ENCODE measurements at regions not wholly inside any gene's neighbourhood (a gene's known extent, or its start where the extent isn't known, plus 50 kb on each side); places are given as distances from the start of the nearest gene placed in this dataset.

DNA sequence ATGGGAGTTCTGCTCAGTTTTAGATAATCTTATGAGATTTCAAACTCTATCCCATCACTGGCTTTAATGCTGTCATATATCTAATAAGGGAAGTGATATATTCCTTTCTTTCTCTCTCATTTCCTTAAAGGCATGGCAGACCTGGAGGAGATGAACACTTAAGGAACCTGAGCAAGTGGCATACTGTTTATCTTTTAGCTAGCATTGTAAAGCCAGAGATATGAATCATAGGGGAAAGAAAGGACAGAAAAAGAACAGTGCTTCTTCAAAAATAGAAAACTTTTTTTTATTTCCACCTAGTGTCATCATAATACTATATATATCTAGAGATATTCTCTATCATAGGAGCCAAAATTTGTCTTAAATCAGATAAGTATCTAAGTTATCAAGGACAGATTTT lies 68.3 kb upstream of the PSMA6 start:
- no peak for DNase-seq
- intact Hi-C loops (cut with micrococcal nuclease), result loop anchor here (10.0 kb wide), 2 partner anchors 549 to 591 kb away; no protein-coding TSS in a partner anchor
- no peak overlapping the region for H3K27ac Mint-ChIP-seq
- H3K27me3 Mint-ChIP-seq (ENCODE audit: low read depth), result no peaks in the 10 kb centered on the region
- peaks cover 6% of the 10 kb centered on the region for H3K36me3 Mint-ChIP-seq (ENCODE audit: low read depth)
- peaks cover 26% of the 10 kb centered on the region for H3K4me1 Mint-ChIP-seq (ENCODE audit: low read depth)
- no peak overlapping the region for H3K4me3 Mint-ChIP-seq
- H3K9me3 Mint-ChIP-seq, result no peaks in the 10 kb centered on the region
- CTCF ChIA-PET, result interaction anchor here (0.6 to 3.8 kb wide), 5 partner anchors 9 to 234 kb away, joined by 4 to 18 read pairs (median 6); no protein-coding TSS in a partner anchor

DNA sequence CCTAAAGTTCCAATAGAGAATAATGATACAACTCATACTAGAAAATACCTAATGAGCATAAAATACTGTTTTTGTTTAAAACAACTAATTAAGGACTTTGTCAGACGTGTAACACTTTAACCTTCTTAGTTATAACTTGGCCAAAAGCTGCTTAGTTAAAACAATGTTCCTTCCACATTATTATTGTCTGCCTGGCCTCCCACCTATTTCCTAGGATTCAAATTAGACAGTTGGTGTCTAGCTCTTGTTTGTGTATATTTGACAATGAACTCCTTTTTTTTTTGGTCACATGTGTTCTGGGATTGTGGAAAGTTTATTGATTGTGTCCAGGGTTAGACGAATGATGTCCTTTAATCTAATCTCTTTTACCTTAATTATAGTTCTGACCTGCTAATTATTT lies 67.6 kb upstream of the PSMA6 start:
- Mint-ChIP-seq H3K27me3 (ENCODE audit: low read depth) (no peaks in the 10 kb centered on the region), H3K36me3 (ENCODE audit: low read depth) (peaks cover 6% of the 10 kb centered on the region), H3K9me3 (no peaks in the 10 kb centered on the region), H3K4me1 (ENCODE audit: low read depth) (peaks cover 29% of the 10 kb centered on the region), H3K4me3 (no peak overlapping the region), H3K27ac (no peak overlapping the region)
- CTCF ChIA-PET, result interaction anchor here (0.6 to 3.8 kb wide), 7 partner anchors 9 to 235 kb away, joined by 4 to 18 read pairs (median 6); partner anchors contain the start of gene NFKBIA
- intact Hi-C loops (cut with micrococcal nuclease), result loop anchor here (5.0 to 10.0 kb wide), 3 partner anchors 242 to 590 kb away; partner anchors contain the start of gene SRP54
- no peak for DNase-seq

DNA sequence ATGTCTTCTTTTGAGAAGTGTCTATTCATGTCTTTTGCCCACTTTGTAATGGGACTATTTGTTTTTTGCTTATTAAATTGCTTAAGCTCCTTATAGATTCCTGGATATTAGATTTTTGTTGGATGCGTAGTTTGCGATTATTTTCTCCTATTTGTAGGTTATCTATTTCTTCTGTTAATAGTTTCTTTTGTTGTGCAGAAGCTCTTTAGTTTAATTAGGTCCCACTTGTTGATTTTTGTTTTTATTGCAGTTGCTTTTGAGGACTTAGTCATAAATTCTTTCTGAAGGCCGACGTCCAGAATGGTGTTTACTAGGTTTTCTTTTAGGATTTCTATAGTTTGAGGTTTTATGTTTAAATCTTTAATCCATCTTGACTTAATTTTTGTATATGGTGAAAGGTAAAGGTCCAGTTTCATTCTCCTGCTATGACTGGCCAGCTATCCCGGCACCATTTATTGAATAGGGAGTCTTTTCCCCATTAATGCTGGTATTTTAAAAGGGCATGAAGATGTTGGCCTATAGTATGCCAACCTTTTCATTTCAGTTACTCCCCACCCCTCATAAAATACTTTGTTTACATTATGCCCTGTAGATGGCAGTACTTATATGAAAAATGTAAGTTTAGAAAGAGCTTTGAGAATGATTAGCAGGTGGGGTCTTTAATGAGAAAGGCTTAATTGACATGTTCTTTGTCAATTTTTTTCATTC lies 62.9 kb upstream of the PSMA6 start:
- CTCF ChIA-PET, result interaction anchor here (0.6 to 4.1 kb wide), 35 partner anchors 10 to 210 kb away, joined by 3 to 70 read pairs (median 5); partner anchors contain the start of genes NFKBIA and PRORP
- DNase-seq, result no peak
- H3K4me1 Mint-ChIP-seq (ENCODE audit: low read depth), result peaks cover 23% of the 10 kb centered on the region
- peak overlapping the region; percentile 37 for H3K27ac Mint-ChIP-seq
- intact Hi-C loops (cut with micrococcal nuclease), result loop anchor here (1.0 to 10.0 kb wide), 7 partner anchors 58 to 586 kb away; partner anchors contain the start of gene SRP54
- no peaks in the 10 kb centered on the region for H3K36me3 Mint-ChIP-seq (ENCODE audit: low read depth)
- H3K9me3 Mint-ChIP-seq, result no peaks in the 10 kb centered on the region
- H3K27me3 Mint-ChIP-seq (ENCODE audit: low read depth), result no peaks in the 10 kb centered on the region
- no peak overlapping the region for H3K4me3 Mint-ChIP-seq

DNA sequence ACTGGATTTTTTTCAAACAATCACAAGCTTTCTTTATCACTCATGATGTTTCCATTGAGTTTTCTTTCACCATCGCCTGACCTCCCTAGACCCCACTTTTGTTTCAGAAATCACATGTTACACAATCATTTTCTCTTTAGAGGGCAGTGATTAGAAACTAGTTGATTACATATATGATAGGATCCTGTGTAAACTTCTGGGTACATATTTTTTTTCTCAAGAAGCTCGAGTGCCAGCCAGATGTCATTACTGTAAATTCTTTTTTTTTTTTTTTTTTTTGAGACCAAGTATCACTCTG lies 62.4 kb upstream of the PSMA6 start:
- Mint-ChIP-seq H3K27ac (peak overlapping the region; percentile 37), H3K27me3 (ENCODE audit: low read depth) (no peaks in the 10 kb centered on the region), H3K36me3 (ENCODE audit: low read depth) (no peaks in the 10 kb centered on the region), H3K4me3 (no peak overlapping the region), H3K9me3 (no peaks in the 10 kb centered on the region), H3K4me1 (ENCODE audit: low read depth) (peaks cover 22% of the 10 kb centered on the region)
- DNase-seq, result no peak
- intact Hi-C loops (cut with micrococcal nuclease), result loop anchor here (1.0 to 10.0 kb wide), 7 partner anchors 57 to 585 kb away; partner anchors contain the start of gene SRP54
- CTCF ChIA-PET, result interaction anchor here (0.6 to 4.1 kb wide), 30 partner anchors 10 to 210 kb away, joined by 3 to 70 read pairs (median 6); partner anchors contain the start of genes NFKBIA, PRORP and PSMA6

DNA sequence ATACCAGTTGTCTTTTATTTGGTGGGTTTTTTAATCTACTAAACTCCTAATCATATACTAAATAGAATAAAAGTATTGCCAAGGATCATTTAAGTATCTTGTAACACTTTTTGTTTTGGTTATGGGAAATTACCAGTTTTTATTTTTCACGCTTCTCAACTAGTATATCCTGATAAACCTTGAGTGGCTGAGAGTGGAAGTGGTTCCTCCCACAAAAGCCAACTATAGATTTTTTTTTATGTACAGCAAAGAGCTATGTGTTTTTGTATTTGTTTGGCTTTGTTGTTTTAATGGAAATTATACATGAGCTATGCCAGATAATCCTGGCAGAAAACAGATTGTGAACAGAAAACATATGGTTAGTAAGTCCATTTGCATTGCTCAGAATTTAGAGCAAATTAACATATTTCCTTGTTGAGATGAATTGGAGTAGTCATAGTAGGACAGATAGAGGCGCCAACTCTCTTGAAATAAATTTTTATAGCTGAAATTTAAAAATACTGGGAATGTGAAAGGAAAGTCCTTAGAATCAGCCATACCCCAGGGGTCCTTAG lies 60.9 kb upstream of the PSMA6 start:
- Mint-ChIP-seq H3K27ac (no peak overlapping the region), H3K4me3 (no peak overlapping the region), H3K36me3 (ENCODE audit: low read depth) (no peaks in the 10 kb centered on the region), H3K9me3 (no peaks in the 10 kb centered on the region), H3K27me3 (ENCODE audit: low read depth) (no peaks in the 10 kb centered on the region), H3K4me1 (ENCODE audit: low read depth) (peaks cover 20% of the 10 kb centered on the region)
- no peak for DNase-seq
- intact Hi-C loops (cut with micrococcal nuclease), result no loop called here
- CTCF ChIA-PET, result interaction anchor here (0.6 to 4.1 kb wide), 14 partner anchors 8 to 605 kb away, joined by 3 to 70 read pairs (median 6); partner anchors contain the start of genes NFKBIA and PSMA6

DNA sequence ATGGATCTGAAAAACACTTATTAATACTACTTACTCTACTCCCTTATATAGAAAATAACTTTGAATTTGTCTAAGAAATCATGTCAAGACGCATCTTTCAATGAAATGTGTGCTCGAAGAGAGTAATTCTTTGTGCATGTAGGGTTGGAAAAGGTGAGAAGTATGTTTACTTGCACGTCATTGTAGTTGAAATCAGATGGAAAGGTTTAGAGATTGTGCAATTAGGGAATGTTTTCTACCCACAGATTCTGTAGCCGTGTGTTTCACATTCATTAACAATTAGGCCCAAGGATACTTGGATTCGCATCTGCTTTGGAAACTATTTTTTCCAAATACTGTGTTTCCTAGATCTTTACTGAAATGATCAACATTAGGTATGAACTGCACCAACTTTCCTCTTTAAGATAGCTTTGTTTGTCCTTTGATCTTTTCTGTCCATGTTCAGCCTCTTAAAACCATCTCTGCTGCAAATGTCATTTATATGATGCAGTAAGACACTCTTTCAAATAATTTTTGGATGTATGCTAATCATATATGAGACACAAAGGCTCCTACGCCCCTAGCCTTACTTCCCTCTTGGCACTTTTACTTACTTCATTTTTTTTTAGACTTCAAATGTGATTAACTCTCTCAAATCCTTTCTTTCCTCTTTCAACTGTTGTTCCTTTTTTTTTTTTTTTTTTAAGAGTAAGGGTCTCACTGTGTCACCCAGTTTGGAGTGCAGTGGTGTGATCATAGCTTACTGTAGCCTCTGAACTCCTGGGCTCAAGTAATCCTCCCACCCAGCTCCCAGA lies 58.0 kb upstream of the PSMA6 start:
- peaks cover 20% of the 10 kb centered on the region for H3K4me1 Mint-ChIP-seq (ENCODE audit: low read depth)
- intact Hi-C loops (cut with micrococcal nuclease), result no loop called here
- H3K27me3 Mint-ChIP-seq (ENCODE audit: low read depth), result no peaks in the 10 kb centered on the region
- peaks cover under 1% of the 10 kb centered on the region for H3K36me3 Mint-ChIP-seq (ENCODE audit: low read depth)
- no peaks in the 10 kb centered on the region for H3K9me3 Mint-ChIP-seq
- H3K27ac Mint-ChIP-seq, result no peak overlapping the region
- H3K4me3 Mint-ChIP-seq, result no peak overlapping the region
- no peak for DNase-seq
- CTCF ChIA-PET, result interaction anchor here (1.5 to 1.7 kb wide), 2 partner anchors 178 to 182 kb away, joined by 3 to 4 read pairs; no protein-coding TSS in a partner anchor

DNA sequence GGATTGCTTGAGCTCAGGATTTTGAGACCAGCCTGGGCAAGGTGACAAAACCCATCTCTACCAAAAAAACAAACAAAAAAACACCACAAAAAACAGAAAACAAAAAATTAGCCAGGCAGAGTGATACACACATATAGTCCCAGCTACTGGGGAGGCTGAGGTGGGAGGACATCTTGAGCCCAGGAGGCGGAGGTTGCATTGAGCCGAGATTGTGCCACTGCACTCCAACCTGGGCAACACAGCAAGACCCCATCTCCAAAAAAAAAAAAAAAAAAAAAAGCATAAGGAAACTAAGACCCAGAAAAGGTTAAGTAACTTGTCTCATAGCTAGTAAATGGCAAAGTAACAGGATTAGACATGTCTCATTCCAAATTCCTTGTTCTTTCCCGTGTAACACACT lies 56.3 kb upstream of the PSMA6 start:
- Mint-ChIP-seq H3K27ac (no peak overlapping the region), H3K4me3 (no peak overlapping the region), H3K4me1 (ENCODE audit: low read depth) (peaks cover 6% of the 10 kb centered on the region), H3K36me3 (ENCODE audit: low read depth) (peaks cover 2% of the 10 kb centered on the region), H3K27me3 (ENCODE audit: low read depth) (no peaks in the 10 kb centered on the region), H3K9me3 (no peaks in the 10 kb centered on the region)
- no peak for DNase-seq
- intact Hi-C loops (cut with micrococcal nuclease), result no loop called here
- CTCF ChIA-PET, result interaction anchor here (1.0 to 1.7 kb wide), 2 partner anchors 170 to 180 kb away, joined by 3 to 4 read pairs; no protein-coding TSS in a partner anchor

DNA sequence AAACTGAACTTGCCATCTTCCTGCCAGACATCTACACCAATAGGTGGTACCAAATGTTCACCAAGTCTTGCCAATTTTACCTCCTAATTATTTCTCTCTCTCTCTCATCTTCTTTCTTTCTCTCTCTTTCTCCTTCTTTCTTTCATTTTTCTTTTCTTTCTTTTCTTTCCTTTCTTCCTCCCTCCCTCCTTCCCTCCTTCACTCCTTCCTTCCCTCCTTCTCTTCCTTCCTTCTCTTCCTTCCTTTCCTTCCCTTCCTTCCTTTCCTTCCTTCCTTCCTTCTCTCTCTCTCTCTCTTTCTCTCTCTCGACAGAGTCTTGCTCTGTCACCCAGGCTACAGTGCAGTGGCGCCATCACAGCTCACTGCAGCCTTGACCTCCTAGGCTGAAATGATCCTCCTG lies 55.4 kb upstream of the PSMA6 start:
- intact Hi-C loops (cut with micrococcal nuclease), result no loop called here
- no peak overlapping the region for H3K27ac Mint-ChIP-seq
- no peaks in the 10 kb centered on the region for H3K27me3 Mint-ChIP-seq (ENCODE audit: low read depth)
- H3K4me1 Mint-ChIP-seq (ENCODE audit: low read depth), result peaks cover 2% of the 10 kb centered on the region
- H3K36me3 Mint-ChIP-seq (ENCODE audit: low read depth), result peaks cover 2% of the 10 kb centered on the region
- H3K4me3 Mint-ChIP-seq, result no peak overlapping the region
- CTCF ChIA-PET, result no interaction called here
- H3K9me3 Mint-ChIP-seq, result no peaks in the 10 kb centered on the region
- no peak for DNase-seq

DNA sequence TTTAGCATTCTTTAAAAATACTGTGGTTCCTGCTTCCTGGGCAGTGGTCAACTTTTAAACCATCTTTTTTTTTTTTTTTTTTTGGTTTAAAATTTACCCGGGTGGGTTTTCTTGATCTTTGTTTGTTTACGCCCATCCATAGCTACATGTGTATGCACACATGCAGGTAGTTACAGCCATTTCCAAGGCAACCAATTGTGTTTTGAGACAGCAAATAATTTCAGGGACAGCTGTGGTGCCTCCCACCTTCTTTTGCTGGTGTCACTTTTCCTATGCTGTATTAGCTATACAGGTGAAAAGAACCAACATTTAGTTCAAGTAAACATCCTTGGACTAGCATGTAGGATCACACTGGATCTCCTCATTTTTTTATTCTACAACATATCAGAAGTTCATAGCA lies 52.0 kb upstream of the PSMA6 start:
- H3K9me3 Mint-ChIP-seq, result no peaks in the 10 kb centered on the region
- CTCF ChIA-PET, result interaction anchor here (0.6 to 2.7 kb wide), 2 partner anchors 10 to 120 kb away, joined by 3 to 12 read pairs; no protein-coding TSS in a partner anchor
- peaks cover 7% of the 10 kb centered on the region for H3K4me1 Mint-ChIP-seq (ENCODE audit: low read depth)
- no peaks in the 10 kb centered on the region for H3K27me3 Mint-ChIP-seq (ENCODE audit: low read depth)
- no peak overlapping the region for H3K4me3 Mint-ChIP-seq
- H3K36me3 Mint-ChIP-seq (ENCODE audit: low read depth), result peaks cover 2% of the 10 kb centered on the region
- intact Hi-C loops (cut with micrococcal nuclease), result no loop called here
- DNase-seq, result no peak
- no peak overlapping the region for H3K27ac Mint-ChIP-seq

Data from activated naive CD4-positive, alpha-beta T cell treated with anti-CD3 and anti-CD28 coated beads for 36 hours (primary cell).